ENCODE measurements at regions not wholly inside any gene's neighbourhood (a gene's known extent, or its start where the extent isn't known, plus 50 kb on each side); places are given as distances from the start of the nearest gene placed in this dataset.

GRCh38 chr2:180482696-180483095, 475.6 kb upstream of the CWC22 start:
- TF ChIP-seq SPI1 (IDR thresholded peaks at IDR 0.05; ENCODE audit: low read depth, low read length): no peak
- no peak for TF ChIP-seq POLR2A (IDR thresholded peaks at IDR 0.05; ENCODE audit: low read depth, low read length)
